ENCODE measurements at regions not wholly inside any gene's neighbourhood (a gene's known extent, or its start where the extent isn't known, plus 50 kb on each side); places are given as distances from the start of the nearest gene placed in this dataset.

DNA sequence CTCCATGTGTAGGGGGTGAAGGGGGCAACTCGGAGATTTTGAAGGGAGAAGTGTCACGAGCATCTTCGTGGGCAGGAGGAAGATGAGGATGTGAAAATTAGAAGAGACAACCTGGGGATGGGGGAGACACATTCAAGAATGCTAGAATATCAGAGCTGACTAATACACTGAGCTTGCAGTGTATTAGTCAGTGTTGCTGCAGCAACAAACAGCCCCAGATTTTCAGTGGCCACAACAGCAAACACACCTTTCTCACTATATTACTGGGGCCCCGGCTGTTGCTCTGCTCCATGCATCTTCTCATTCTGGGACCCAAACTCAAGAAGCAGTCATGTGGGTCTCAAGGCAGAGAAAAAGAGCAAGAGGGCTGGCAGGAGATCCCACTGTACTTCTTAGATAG lies 74.8 kb upstream of the SIM2 start:
- TF ChIP-seq, protein P1, sequence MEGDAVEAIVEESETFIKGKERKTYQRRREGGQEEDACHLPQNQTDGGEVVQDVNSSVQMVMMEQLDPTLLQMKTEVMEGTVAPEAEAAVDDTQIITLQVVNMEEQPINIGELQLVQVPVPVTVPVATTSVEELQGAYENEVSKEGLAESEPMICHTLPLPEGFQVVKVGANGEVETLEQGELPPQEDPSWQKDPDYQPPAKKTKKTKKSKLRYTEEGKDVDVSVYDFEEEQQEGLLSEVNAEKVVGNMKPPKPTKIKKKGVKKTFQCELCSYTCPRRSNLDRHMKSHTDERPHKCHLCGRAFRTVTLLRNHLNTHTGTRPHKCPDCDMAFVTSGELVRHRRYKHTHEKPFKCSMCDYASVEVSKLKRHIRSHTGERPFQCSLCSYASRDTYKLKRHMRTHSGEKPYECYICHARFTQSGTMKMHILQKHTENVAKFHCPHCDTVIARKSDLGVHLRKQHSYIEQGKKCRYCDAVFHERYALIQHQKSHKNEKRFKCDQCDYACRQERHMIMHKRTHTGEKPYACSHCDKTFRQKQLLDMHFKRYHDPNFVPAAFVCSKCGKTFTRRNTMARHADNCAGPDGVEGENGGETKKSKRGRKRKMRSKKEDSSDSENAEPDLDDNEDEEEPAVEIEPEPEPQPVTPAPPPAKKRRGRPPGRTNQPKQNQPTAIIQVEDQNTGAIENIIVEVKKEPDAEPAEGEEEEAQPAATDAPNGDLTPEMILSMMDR (IDR thresholded peaks at IDR 0.05) = no peak
- TF ChIP-seq POLR2A (IDR thresholded peaks at IDR 0.05) = no peak
